ENCODE measurements at regions not wholly inside any gene's neighbourhood (a gene's known extent, or its start where the extent isn't known, plus 50 kb on each side); places are given as distances from the start of the nearest gene placed in this dataset.
"Not testable (repeated sequence)": the region's sequence is repeated elsewhere in the genome, so short reads cannot be mapped to it uniquely, and the experiment has no call there.

GRCh38 chrX:143455046-143455445, 62.2 kb downstream of the SPANXN3 start:
- Histone ChIP-seq H3K36me3 (no peaks in the 10 kb centered on the region), H3K4me3 (no peak overlapping the region), H3K9me3 (replicated peaks) (no peaks in the 10 kb centered on the region), H3K27me3 (no peaks in the 10 kb centered on the region), H3K4me1 (no peaks in the 10 kb centered on the region), H3K27ac (peak overlapping the region; percentile 49)
- DNase-seq, result peak; percentile 3 to 12

- H3K4me1 ChIP-seq, result no peaks in the 10 kb centered on the region
- no peak overlapping the region for H3K27ac ChIP-seq
- DNase-seq, result peak in 1 of 2 experiments; percentile 55
- no peaks in the 10 kb centered on the region for H3K27me3 ChIP-seq
- no peak overlapping the region for H3K4me3 ChIP-seq
- no peaks in the 10 kb centered on the region for H3K36me3 ChIP-seq
- H3K9me3 ChIP-seq (replicated peaks), result no peaks in the 10 kb centered on the region
Observed at GRCh38 chrX:143437439-143437838, 79.8 kb downstream of the SPANXN3 start.

DNA sequence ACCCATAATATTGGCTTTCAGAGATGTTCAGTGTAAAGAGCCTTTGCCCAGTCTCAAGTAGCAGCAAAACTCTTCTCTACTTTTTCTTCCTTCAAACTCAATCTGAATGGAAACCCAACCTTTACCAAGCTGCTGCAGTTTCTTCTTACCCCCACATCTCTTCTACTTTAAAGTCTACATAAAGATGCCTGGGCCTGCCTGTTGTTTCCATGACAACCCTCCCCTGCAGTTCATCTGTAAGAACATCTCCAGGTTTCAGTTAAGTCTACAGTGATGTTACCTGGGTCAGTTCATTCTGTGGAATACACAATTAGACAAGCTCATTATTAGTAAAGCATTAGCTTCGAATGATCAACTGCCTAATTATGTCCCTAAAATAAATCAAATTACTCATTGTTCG, 81.4 kb downstream of the SPANXN3 start:
- Histone ChIP-seq H3K36me3 (no peaks in the 10 kb centered on the region), H3K4me1 (no peaks in the 10 kb centered on the region), H3K9me3 (replicated peaks) (no peaks in the 10 kb centered on the region), H3K27me3 (no peaks in the 10 kb centered on the region), H3K4me3 (no peak overlapping the region), H3K27ac (no peak overlapping the region)
- no peak for DNase-seq

GRCh38 chrX:143429811-143430210, 87.5 kb downstream of the SPANXN3 start:
- Histone ChIP-seq H3K4me3 (no peak overlapping the region), H3K4me1 (no peaks in the 10 kb centered on the region), H3K27ac (no peak overlapping the region), H3K36me3 (no peaks in the 10 kb centered on the region), H3K27me3 (no peaks in the 10 kb centered on the region), H3K9me3 (replicated peaks) (no peaks in the 10 kb centered on the region)
- no peak for DNase-seq

GRCh38 chrX:143429131-143429530, 88.1 kb downstream of the SPANXN3 start:
- Histone ChIP-seq H3K27me3 (no peaks in the 10 kb centered on the region), H3K4me1 (no peaks in the 10 kb centered on the region), H3K36me3 (no peaks in the 10 kb centered on the region), H3K4me3 (no peak overlapping the region), H3K9me3 (replicated peaks) (no peaks in the 10 kb centered on the region), H3K27ac (no peak overlapping the region)
- DNase-seq, result no peak

DNA sequence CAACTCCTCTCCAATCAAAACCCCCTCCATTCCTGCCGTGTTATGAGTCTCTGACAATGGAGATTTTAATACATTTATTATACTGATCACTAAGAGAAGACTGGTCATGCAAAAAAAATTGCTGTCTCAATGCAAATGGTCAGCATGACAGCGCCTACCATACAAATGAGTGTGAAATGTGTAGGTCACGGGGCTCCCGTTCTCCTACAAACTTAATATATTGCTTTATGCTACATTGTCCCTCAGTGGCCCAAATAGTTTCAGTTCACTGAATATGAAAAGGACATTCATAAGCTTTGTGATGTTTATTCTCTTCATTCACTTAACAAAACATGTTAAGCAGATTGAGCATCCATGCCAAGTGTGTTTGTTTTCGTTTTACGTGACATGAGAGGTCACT, 116.1 kb downstream of the SPANXN3 start:
- no peaks in the 10 kb centered on the region for H3K9me3 ChIP-seq (replicated peaks)
- no peaks in the 10 kb centered on the region for H3K27me3 ChIP-seq
- H3K4me1 ChIP-seq, result no peaks in the 10 kb centered on the region
- no peak overlapping the region for H3K4me3 ChIP-seq
- DNase-seq, result no peak
- no peaks in the 10 kb centered on the region for H3K36me3 ChIP-seq
- no peak overlapping the region for H3K27ac ChIP-seq

- no peak overlapping the region for H3K4me3 ChIP-seq
- DNase-seq, result no peak
- H3K27ac ChIP-seq, result no peak overlapping the region
- no peaks in the 10 kb centered on the region for H3K9me3 ChIP-seq (replicated peaks)
- H3K4me1 ChIP-seq, result no peaks in the 10 kb centered on the region
- H3K36me3 ChIP-seq, result no peaks in the 10 kb centered on the region
- no peaks in the 10 kb centered on the region for H3K27me3 ChIP-seq
Observed at GRCh38 chrX:143378851-143379250, 138.4 kb downstream of the SPANXN3 start.

GRCh38 chrX:143363419-143363818, 153.9 kb downstream of the SPANXN3 start:
- peak in 1 of 2 experiments; percentile 1 for DNase-seq

GRCh38 chrX:143340190-143340589, 177.1 kb downstream of the SPANXN3 start:
- H3K36me3 ChIP-seq, result no peaks in the 10 kb centered on the region
- DNase-seq, result peak in 1 of 2 experiments; percentile 5
- no peaks in the 10 kb centered on the region for H3K4me1 ChIP-seq
- H3K9me3 ChIP-seq (replicated peaks), result no peaks in the 10 kb centered on the region
- H3K4me3 ChIP-seq, result no peak overlapping the region
- no peak overlapping the region for H3K27ac ChIP-seq
- no peaks in the 10 kb centered on the region for H3K27me3 ChIP-seq

More at GRCh38 chrX:143363419-143363818, 153.9 kb downstream of the SPANXN3 start:
- Histone ChIP-seq H3K27ac (no peak overlapping the region), H3K4me1 (no peaks in the 10 kb centered on the region), H3K9me3 (replicated peaks) (no peaks in the 10 kb centered on the region), H3K36me3 (no peaks in the 10 kb centered on the region), H3K27me3 (no peaks in the 10 kb centered on the region), H3K4me3 (no peak overlapping the region)

GRCh38 chrX:143336261-143336660, 181.0 kb downstream of the SPANXN3 start:
- H3K27ac ChIP-seq, result no peak overlapping the region
- H3K27me3 ChIP-seq, result no peaks in the 10 kb centered on the region
- no peaks in the 10 kb centered on the region for H3K4me1 ChIP-seq
- H3K36me3 ChIP-seq, result no peaks in the 10 kb centered on the region
- DNase-seq, result no peak
- no peak overlapping the region for H3K4me3 ChIP-seq
- H3K9me3 ChIP-seq (replicated peaks), result no peaks in the 10 kb centered on the region

- Histone ChIP-seq H3K36me3 (no peaks in the 10 kb centered on the region), H3K4me1 (no peaks in the 10 kb centered on the region), H3K27me3 (no peaks in the 10 kb centered on the region), H3K9me3 (replicated peaks) (no peaks in the 10 kb centered on the region), H3K27ac (no peak overlapping the region), H3K4me3 (no peak overlapping the region)
- no peak for DNase-seq
Observed at GRCh38 chrX:143319526-143319925, 197.7 kb downstream of the SPANXN3 start.

- H3K27me3 ChIP-seq; H3K9me3 ChIP-seq (replicated peaks); H3K4me1 ChIP-seq; H3K36me3 ChIP-seq; H3K4me3 ChIP-seq; H3K27ac ChIP-seq: not testable (repeated sequence)
- DNase-seq, result peak in 1 of 2 experiments; percentile 4
Observed at GRCh38 chrX:143318857-143319256, 198.4 kb downstream of the SPANXN3 start.

- Histone ChIP-seq H3K27me3 (no peaks in the 10 kb centered on the region), H3K4me3 (no peak overlapping the region), H3K9me3 (replicated peaks) (no peaks in the 10 kb centered on the region), H3K4me1 (no peaks in the 10 kb centered on the region), H3K27ac (no peak overlapping the region), H3K36me3 (no peaks in the 10 kb centered on the region)
- DNase-seq, result no peak
Observed at GRCh38 chrX:143306991-143307937, 210.0 kb downstream of the SPANXN3 start.

- DNase-seq, result no peak
- H3K27me3 ChIP-seq, result no peaks in the 10 kb centered on the region
Observed at GRCh38 chrX:143304518-143304917, 212.8 kb downstream of the SPANXN3 start.

GRCh38 chrX:143304025-143304424, 213.2 kb downstream of the SPANXN3 start:
- no peaks in the 10 kb centered on the region for H3K36me3 ChIP-seq
- H3K4me3 ChIP-seq, result no peak overlapping the region
- H3K9me3 ChIP-seq (replicated peaks), result no peaks in the 10 kb centered on the region
- H3K27me3 ChIP-seq, result no peaks in the 10 kb centered on the region
- DNase-seq, result no peak
- no peaks in the 10 kb centered on the region for H3K4me1 ChIP-seq
- H3K27ac ChIP-seq, result no peak overlapping the region

More at GRCh38 chrX:143304518-143304917, 212.8 kb downstream of the SPANXN3 start:
- Histone ChIP-seq H3K27ac (no peak overlapping the region), H3K9me3 (replicated peaks) (no peaks in the 10 kb centered on the region), H3K4me1 (no peaks in the 10 kb centered on the region), H3K4me3 (no peak overlapping the region), H3K36me3 (no peaks in the 10 kb centered on the region)

All from SJCRH30 (cell line).